ENCODE measurements at regions not wholly inside any gene's neighbourhood (a gene's known extent, or its start where the extent isn't known, plus 50 kb on each side); places are given as distances from the start of the nearest gene placed in this dataset.

DNA sequence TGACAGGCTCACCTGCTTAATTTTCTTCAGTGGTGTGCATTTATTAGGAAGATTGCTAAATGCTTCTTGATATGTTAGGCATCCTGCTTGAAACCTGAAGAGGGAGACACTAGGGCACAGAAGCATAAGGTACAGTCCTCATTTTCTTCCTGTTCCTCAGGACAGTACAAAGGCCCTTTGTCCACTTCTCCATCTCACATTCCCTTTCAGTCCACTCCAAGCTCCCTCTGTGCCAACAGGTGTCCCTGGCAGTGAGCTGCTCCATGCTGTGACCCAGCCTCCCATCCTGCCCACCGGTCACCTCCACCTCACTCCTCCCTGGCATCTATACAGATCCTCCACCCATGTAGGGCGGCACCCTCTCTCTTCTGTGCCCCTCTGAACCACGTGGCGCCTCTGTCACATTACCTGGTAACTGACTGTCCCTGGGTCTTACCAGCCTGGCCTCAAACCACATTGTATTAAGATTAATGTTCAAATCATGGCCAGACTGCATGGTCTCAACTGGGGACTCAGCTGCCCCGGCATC, 162.8 kb downstream of the VAPA start:
- no peak overlapping the region for H3K27ac Mint-ChIP-seq
- peaks cover 32% of the 10 kb centered on the region for H3K4me1 Mint-ChIP-seq
- no peaks in the 10 kb centered on the region for H3K27me3 Mint-ChIP-seq (ENCODE audit: low read depth)
- H3K9me3 Mint-ChIP-seq = peaks cover 8% of the 10 kb centered on the region
- TF ChIP-seq, protein P1, sequence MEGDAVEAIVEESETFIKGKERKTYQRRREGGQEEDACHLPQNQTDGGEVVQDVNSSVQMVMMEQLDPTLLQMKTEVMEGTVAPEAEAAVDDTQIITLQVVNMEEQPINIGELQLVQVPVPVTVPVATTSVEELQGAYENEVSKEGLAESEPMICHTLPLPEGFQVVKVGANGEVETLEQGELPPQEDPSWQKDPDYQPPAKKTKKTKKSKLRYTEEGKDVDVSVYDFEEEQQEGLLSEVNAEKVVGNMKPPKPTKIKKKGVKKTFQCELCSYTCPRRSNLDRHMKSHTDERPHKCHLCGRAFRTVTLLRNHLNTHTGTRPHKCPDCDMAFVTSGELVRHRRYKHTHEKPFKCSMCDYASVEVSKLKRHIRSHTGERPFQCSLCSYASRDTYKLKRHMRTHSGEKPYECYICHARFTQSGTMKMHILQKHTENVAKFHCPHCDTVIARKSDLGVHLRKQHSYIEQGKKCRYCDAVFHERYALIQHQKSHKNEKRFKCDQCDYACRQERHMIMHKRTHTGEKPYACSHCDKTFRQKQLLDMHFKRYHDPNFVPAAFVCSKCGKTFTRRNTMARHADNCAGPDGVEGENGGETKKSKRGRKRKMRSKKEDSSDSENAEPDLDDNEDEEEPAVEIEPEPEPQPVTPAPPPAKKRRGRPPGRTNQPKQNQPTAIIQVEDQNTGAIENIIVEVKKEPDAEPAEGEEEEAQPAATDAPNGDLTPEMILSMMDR (IDR thresholded peaks at IDR 0.05; ENCODE audit: unreplicated experiment) = no peak
- no peak overlapping the region for H3K4me3 Mint-ChIP-seq
- H3K36me3 Mint-ChIP-seq = peaks cover 2% of the 10 kb centered on the region
- DNase-seq (ENCODE audit: low spot score in 2 of 2, unreplicated experiment in 2 of 2) = no peak

DNA sequence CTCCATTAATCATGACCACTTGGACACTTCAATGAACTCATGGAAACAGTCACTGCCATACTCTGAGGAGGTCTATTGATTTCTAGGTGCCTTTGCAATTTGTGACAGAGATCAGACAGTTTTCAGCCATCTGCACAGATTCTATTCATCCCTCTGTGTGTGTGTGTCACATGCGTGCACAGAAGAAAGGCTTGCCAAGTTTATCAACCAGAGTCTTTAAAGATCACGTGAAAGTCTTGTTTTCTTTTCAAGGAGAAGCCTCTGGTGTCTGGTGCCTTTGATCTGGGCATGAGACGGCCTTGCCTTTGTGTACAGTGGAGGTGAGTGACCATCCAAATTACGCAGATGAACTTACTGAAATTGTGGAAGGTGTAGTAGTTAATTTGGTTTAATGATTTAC, 164.2 kb downstream of the VAPA start:
- TF ChIP-seq, protein P1 (IDR thresholded peaks at IDR 0.05; ENCODE audit: unreplicated experiment) = no peak
- Mint-ChIP-seq H3K4me3 (no peak overlapping the region), H3K27ac (peak overlapping the region; percentile 58), H3K4me1 (peaks cover 32% of the 10 kb centered on the region), H3K27me3 (ENCODE audit: low read depth) (no peaks in the 10 kb centered on the region), H3K36me3 (peaks cover 11% of the 10 kb centered on the region), H3K9me3 (peaks cover 22% of the 10 kb centered on the region)
- DNase-seq (ENCODE audit: low spot score in 2 of 2, unreplicated experiment in 2 of 2) = no peak

DNA sequence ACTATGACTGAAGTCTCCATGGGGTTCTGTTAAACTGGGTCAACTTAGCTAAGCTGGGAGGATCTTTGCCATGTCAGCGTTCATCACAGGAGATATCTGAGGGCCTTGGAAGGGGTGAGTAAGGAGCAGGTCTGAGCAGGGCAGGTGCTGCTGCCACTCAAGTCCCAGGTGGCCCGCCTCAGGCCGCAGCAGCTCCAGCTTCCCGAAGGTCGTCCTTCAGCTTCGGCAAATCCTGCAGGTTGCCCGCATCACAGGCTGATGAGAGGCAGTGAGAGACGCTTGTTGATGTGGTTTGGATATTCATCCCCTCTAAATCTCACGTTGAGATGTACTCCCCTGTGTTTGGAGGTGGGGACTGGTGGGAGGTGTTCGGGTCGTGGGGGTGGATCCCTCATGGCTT, 166.6 kb downstream of the VAPA start:
- Mint-ChIP-seq H3K4me1 (peaks cover 28% of the 10 kb centered on the region), H3K27ac (no peak overlapping the region), H3K4me3 (no peak overlapping the region), H3K27me3 (ENCODE audit: low read depth) (no peaks in the 10 kb centered on the region), H3K36me3 (peaks cover 18% of the 10 kb centered on the region), H3K9me3 (peaks cover 31% of the 10 kb centered on the region)
- TF ChIP-seq, protein P1 (IDR thresholded peaks at IDR 0.05; ENCODE audit: unreplicated experiment) = no peak
- DNase-seq (ENCODE audit: low spot score in 2 of 2, unreplicated experiment in 2 of 2) = no peak

- Mint-ChIP-seq H3K27me3 (ENCODE audit: low read depth) (no peaks in the 10 kb centered on the region), H3K36me3 (peaks cover 18% of the 10 kb centered on the region), H3K4me3 (no peak overlapping the region), H3K27ac (no peak overlapping the region), H3K4me1 (peaks cover 32% of the 10 kb centered on the region), H3K9me3 (peaks cover 31% of the 10 kb centered on the region)
- TF ChIP-seq, protein P1 (IDR thresholded peaks at IDR 0.05; ENCODE audit: unreplicated experiment) = no peak
- DNase-seq (ENCODE audit: low spot score in 2 of 2, unreplicated experiment in 2 of 2) = no peak
Measured at GRCh38 chr18:10081492-10081891, 167.7 kb downstream of the VAPA start.

DNA sequence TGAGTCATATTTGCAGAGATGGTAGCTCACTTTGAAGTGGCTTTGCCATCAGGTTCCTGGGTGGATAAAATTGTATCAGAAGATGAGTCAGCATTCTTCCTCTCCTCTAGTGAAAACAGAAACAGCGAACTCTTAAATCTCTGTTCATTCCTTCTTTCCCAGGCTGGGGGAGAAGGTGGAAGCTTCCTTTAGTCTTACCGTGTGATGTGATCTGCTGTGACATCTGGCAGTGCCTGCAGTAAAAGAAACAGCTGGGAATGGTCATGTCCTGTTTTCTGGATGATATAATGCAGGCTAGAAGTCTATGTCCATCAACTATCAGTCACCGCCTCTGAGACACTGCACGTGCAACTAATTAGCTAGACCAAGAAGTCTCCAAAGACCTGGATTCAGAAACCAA, 171.6 kb downstream of the VAPA start:
- Mint-ChIP-seq H3K4me3 (no peak overlapping the region), H3K4me1 (peaks cover 16% of the 10 kb centered on the region), H3K9me3 (peaks cover 31% of the 10 kb centered on the region), H3K36me3 (peaks cover 18% of the 10 kb centered on the region), H3K27me3 (ENCODE audit: low read depth) (no peaks in the 10 kb centered on the region), H3K27ac (peak overlapping the region; percentile 19)
- TF ChIP-seq, protein P1 (IDR thresholded peaks at IDR 0.05; ENCODE audit: unreplicated experiment) = no peak
- no peak for DNase-seq (ENCODE audit: low spot score in 2 of 2, unreplicated experiment in 2 of 2)

DNA sequence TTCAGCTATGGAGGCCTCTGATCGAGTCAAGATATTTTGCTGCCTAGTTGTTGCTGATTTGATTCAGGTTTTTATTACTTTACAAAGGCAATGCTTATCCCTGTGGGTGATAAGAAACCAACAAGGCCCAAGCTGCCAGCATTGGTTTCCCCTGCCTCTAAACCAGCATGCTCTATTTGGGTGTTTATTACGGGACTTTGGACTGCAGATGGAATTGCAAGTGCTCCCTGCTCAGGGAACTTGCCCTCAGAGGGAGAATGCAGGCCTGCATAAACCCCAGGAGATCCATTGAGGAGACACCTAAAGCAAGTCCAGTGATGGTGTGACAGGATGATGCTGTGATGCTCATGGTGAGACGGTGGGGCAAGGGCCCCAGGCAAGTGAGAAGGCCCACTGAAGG, 172.1 kb downstream of the VAPA start:
- no peak for DNase-seq (ENCODE audit: low spot score in 2 of 2, unreplicated experiment in 2 of 2)
- Mint-ChIP-seq H3K27me3 (ENCODE audit: low read depth) (no peaks in the 10 kb centered on the region), H3K4me3 (no peak overlapping the region), H3K9me3 (peaks cover 27% of the 10 kb centered on the region), H3K27ac (peak overlapping the region; percentile 19), H3K4me1 (peaks cover 20% of the 10 kb centered on the region), H3K36me3 (peaks cover 18% of the 10 kb centered on the region)
- TF ChIP-seq, protein P1 (IDR thresholded peaks at IDR 0.05; ENCODE audit: unreplicated experiment) = no peak
